ENCODE measurements at regions not wholly inside any gene's neighbourhood (a gene's known extent, or its start where the extent isn't known, plus 50 kb on each side); places are given as distances from the start of the nearest gene placed in this dataset.
A peak's percentile ranks its signal among the peaks of the same experiment; 100 is the strongest.

DNA sequence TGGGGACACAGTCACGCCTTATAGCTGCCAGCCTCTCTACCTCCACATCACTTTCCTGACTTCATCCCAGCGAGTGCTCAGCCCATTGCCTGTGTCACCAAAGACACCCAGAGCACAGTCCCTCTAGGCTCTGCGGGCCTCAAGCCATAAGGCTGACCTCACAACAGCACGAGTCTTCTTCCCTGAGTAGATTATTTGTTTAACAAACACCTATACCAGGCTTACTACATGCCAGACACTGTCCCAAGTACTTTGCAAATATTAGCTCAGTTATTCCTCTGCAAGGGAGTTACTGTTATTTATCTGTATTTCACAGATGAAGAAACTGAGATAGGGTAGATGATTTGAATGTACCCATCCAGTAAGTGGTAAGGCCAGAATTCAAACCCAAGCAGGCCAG lies 504.3 kb downstream of the COG6 start:
- 93% methylated on average over 4 of the region's 4 CpGs for WGBS (ENCODE audit: insufficient coverage)
- H3K27me3 ChIP-seq (ENCODE audit: control insufficient read depth, insufficient read depth, low read length), result no peaks in the 10 kb centered on the region
- H3K9me3 ChIP-seq (ENCODE audit: control insufficient read depth, insufficient read depth, low read length), result no peaks in the 10 kb centered on the region
- H3K4me3 ChIP-seq (ENCODE audit: low read depth, low read length), result no peak overlapping the region
- no peaks in the 10 kb centered on the region for H3K36me3 ChIP-seq (ENCODE audit: control insufficient read depth, insufficient read depth, low read length)
- no peak overlapping the region for H3K27ac ChIP-seq (ENCODE audit: low read depth, low read length)
- DNase-seq (ENCODE audit: low read depth in 4 of 6, low spot score in 6 of 6), result no peak
- H3K4me1 ChIP-seq (ENCODE audit: control insufficient read depth, insufficient read depth, low read length), result no peaks in the 10 kb centered on the region

DNA sequence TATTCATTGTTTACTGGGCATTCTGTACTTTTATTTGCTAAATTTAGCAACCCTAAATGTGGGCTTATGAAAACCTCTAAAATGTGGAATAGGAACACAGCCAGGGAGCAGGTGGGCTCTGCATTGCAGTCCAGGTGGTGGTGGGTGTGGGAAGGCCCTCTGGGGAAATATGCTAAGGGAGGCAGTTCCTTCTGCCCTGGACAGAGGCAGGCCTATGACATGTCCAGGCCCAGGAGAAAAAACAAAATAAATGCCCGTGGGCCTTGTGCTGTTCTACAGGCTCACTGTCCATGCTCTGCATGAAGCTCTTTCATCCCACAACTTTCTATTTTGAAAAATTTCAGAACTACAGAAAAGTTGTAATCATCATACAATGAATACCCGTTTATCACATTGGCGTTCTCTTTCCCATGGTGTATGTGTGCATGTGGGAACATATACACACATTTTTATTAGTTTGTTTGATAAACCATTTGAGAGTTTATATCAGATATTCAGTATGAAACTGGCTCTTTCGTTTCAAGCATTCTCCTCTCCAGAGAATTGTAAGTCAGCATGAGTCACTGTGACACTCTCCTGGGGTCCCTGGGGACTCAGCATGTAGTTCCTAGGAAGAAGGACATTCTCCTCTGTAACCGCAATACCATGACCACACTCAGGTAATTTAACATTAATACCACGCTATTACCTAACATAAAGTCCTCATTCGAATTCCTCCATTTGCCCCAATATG lies 505.3 kb downstream of the COG6 start:
- Histone ChIP-seq H3K36me3 (ENCODE audit: control insufficient read depth, insufficient read depth, low read length) (no peaks in the 10 kb centered on the region), H3K4me3 (ENCODE audit: low read depth, low read length) (no peak overlapping the region), H3K9me3 (ENCODE audit: control insufficient read depth, insufficient read depth, low read length) (no peaks in the 10 kb centered on the region), H3K4me1 (ENCODE audit: control insufficient read depth, insufficient read depth, low read length) (no peaks in the 10 kb centered on the region), H3K27me3 (ENCODE audit: control insufficient read depth, insufficient read depth, low read length) (no peaks in the 10 kb centered on the region), H3K27ac (ENCODE audit: low read depth, low read length) (no peak overlapping the region)
- whole genome bisulfite sequencing (ENCODE audit: insufficient coverage), result 94% methylated on average over 2 of the region's 7 CpGs
- DNase-seq (ENCODE audit: low read depth in 4 of 6, low spot score in 6 of 6), result no peak

DNA sequence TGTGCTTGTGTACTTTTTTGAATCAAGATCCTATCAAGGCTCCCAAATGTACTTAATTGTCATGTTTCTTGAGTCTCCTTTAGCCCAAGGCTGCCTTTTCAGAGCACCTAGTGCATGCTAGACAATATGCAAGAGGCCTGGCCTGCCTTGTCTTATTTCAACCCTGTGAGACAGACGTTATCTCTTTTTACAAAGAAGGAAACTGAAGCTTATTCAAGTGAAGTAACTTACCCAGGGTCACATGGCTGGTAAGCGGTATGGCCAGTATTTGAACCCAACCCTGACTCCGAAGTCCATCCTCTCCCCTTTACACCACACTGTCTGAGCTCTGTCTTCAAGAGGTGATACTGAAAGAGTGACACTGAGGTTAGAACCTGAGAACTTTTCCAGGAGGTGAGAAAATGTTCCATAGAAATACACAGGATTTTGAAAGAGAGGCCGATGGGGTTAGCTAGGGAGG lies 505.1 kb downstream of the FOXO1 start:
- Histone ChIP-seq H3K9me3 (ENCODE audit: control insufficient read depth, insufficient read depth, low read length) (no peaks in the 10 kb centered on the region), H3K4me1 (ENCODE audit: control insufficient read depth, insufficient read depth, low read length) (no peaks in the 10 kb centered on the region), H3K4me3 (ENCODE audit: low read depth, low read length) (no peak overlapping the region), H3K36me3 (ENCODE audit: control insufficient read depth, insufficient read depth, low read length) (no peaks in the 10 kb centered on the region), H3K27ac (ENCODE audit: low read depth, low read length) (no peak overlapping the region), H3K27me3 (ENCODE audit: control insufficient read depth, insufficient read depth, low read length) (no peaks in the 10 kb centered on the region)
- no peak for DNase-seq (ENCODE audit: low read depth in 4 of 6, low spot score in 6 of 6)
- WGBS (ENCODE audit: insufficient coverage), result 63% methylated on average over 1 of the region's 4 CpGs

DNA sequence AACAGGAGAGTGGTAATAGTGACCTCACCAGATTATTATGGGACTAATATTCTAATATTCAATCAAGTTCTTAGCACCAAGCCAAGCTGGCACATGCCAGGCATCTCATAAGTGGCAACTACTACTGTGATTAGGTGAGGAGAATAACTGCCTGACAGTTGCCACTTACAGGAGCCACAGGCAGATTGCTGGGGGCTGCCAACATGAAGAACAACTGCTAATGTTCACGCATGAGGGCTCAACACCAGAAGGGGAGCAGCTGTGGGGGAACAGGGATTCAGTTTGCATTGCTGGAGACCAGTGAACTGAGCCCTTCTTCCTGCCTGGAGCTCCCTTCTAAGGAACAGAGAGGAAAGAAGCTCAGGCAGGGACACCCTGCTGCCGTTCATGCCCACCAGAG lies 504.5 kb downstream of the FOXO1 start:
- no peak overlapping the region for H3K4me3 ChIP-seq (ENCODE audit: low read depth, low read length)
- DNase-seq (ENCODE audit: low read depth in 4 of 6, low spot score in 6 of 6), result peak in 1 of 6 donors; percentile 58
- 86% methylated on average over 2 of the region's 2 CpGs for WGBS (ENCODE audit: insufficient coverage)

DNA sequence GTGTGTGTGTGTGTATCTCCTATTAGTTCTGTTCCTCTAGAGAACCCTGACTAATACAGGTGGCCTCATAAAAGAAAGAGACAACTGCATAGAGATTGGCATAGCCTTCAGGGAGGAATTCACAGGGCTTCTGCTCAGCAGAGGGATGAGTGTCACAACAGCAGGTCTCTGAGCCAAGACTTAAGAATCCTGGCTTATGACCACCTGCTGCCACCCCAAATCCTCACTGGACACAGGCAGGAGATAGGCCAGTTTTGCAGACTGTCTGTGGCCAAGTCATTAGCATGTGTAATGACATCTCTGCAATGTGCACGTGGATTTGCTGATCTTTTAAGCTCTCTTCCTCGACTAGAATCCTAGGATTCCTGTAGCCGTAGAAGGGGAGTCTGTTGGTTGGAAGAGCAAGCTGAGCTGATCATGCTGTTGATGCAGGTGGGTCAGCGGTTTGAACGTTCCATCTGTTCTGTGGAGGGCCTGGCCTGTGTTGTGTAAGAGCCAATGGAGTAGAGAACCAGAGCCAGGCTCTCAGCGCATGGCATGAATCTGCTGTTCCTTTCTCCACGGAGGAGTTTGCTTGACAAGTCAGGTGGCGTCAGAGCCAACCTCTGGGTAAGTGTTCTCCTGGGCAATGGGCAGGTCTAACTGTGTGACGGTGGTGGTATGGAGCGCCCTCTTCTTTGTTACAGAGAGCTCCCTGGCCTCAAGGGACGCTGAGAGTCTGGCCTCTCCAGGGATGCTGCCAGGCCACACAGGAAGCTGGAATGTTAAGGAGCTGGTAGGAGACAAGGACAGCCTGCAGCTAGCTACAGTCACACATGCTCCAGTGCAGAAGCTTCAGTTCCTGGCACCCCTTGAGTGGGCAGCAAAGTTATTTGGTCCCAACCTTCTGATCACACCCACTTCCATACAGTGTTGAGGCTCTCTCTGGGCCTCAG lies 503.1 kb downstream of the FOXO1 start:
- Histone ChIP-seq H3K9me3 (ENCODE audit: control insufficient read depth, insufficient read depth, low read length) (no peaks in the 10 kb centered on the region), H3K4me3 (ENCODE audit: low read depth, low read length) (no peak overlapping the region), H3K36me3 (ENCODE audit: control insufficient read depth, insufficient read depth, low read length) (no peaks in the 10 kb centered on the region), H3K27ac (ENCODE audit: low read depth, low read length) (no peak overlapping the region), H3K4me1 (ENCODE audit: control insufficient read depth, insufficient read depth, low read length) (no peaks in the 10 kb centered on the region), H3K27me3 (ENCODE audit: control insufficient read depth, insufficient read depth, low read length) (no peaks in the 10 kb centered on the region)
- WGBS (ENCODE audit: insufficient coverage), result 89% methylated on average over 11 of the region's 11 CpGs
- no peak for DNase-seq (ENCODE audit: low read depth in 4 of 6, low spot score in 6 of 6)

More for the DNA sequence above, 504.5 kb downstream of the FOXO1 start:
- Histone ChIP-seq H3K27ac (ENCODE audit: low read depth, low read length) (no peak overlapping the region), H3K27me3 (ENCODE audit: control insufficient read depth, insufficient read depth, low read length) (no peaks in the 10 kb centered on the region), H3K9me3 (ENCODE audit: control insufficient read depth, insufficient read depth, low read length) (no peaks in the 10 kb centered on the region), H3K4me1 (ENCODE audit: control insufficient read depth, insufficient read depth, low read length) (no peaks in the 10 kb centered on the region), H3K36me3 (ENCODE audit: control insufficient read depth, insufficient read depth, low read length) (no peaks in the 10 kb centered on the region)

DNA sequence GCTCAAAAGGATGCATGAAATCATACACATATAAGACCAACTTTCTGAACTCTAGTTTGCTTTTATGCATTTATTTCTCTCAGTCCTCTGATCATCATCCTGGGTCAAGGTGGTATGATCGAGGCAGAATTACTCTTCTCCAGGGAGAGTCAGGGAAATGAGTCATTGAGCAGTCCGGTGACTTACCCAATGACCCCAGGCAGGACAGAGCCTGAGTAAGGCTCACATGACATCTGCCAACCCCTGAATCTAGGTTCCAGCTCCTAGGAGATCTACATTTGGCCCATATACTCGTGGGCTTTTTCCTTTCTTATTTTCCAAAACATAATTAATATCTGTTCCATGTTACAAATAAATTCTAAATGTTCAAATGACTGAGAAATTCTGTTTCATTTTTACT lies 502.3 kb downstream of the FOXO1 start:
- DNase-seq (ENCODE audit: low read depth in 4 of 6, low spot score in 6 of 6), result no peak
- Histone ChIP-seq H3K9me3 (ENCODE audit: control insufficient read depth, insufficient read depth, low read length) (no peaks in the 10 kb centered on the region), H3K36me3 (ENCODE audit: control insufficient read depth, insufficient read depth, low read length) (no peaks in the 10 kb centered on the region), H3K4me3 (ENCODE audit: low read depth, low read length) (no peak overlapping the region), H3K4me1 (ENCODE audit: control insufficient read depth, insufficient read depth, low read length) (no peaks in the 10 kb centered on the region), H3K27ac (ENCODE audit: low read depth, low read length) (no peak overlapping the region), H3K27me3 (ENCODE audit: control insufficient read depth, insufficient read depth, low read length) (no peaks in the 10 kb centered on the region)
- 89% methylated on average over 1 of the region's 3 CpGs for WGBS (ENCODE audit: insufficient coverage)

DNA sequence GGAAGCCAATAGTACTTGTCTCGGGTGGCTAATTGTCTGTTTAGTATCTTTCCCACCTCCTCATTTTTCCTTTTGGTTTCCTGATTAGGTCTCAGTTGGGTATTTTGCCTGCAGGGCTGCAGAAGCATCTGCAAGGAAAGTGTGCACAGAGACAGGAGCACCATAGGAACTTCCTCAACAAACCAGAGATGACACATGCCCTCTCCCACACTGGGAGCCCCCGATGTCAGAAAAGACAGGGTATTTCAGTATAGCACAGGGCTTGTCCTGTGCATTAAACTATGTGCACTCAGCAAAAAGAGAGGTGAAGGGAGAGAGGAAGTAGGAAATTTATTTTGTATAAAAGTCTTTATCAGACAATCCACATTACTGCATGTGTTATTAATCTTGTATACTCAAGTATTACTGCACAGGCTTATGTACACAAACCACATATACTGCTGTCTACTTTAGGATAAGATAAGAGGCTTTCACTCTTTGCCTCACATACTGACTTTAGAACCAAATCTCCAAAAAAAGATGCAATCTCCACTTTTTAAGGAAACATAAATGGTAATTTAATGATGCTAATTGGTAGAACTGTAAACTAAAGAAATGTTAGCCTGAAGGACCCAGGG lies 501.0 kb downstream of the FOXO1 start:
- no peaks in the 10 kb centered on the region for H3K27me3 ChIP-seq (ENCODE audit: control insufficient read depth, insufficient read depth, low read length)
- H3K27ac ChIP-seq (ENCODE audit: low read depth, low read length), result no peak overlapping the region
- no peaks in the 10 kb centered on the region for H3K36me3 ChIP-seq (ENCODE audit: control insufficient read depth, insufficient read depth, low read length)
- H3K4me1 ChIP-seq (ENCODE audit: control insufficient read depth, insufficient read depth, low read length), result no peaks in the 10 kb centered on the region
- peak in 1 of 6 donors; percentile 75 for DNase-seq (ENCODE audit: low read depth in 4 of 6, low spot score in 6 of 6)
- no peak overlapping the region for H3K4me3 ChIP-seq (ENCODE audit: low read depth, low read length)
- H3K9me3 ChIP-seq (ENCODE audit: control insufficient read depth, insufficient read depth, low read length), result no peaks in the 10 kb centered on the region
- WGBS (ENCODE audit: insufficient coverage), result no CpG with 5 or more reads among the region's 2 CpGs

DNA sequence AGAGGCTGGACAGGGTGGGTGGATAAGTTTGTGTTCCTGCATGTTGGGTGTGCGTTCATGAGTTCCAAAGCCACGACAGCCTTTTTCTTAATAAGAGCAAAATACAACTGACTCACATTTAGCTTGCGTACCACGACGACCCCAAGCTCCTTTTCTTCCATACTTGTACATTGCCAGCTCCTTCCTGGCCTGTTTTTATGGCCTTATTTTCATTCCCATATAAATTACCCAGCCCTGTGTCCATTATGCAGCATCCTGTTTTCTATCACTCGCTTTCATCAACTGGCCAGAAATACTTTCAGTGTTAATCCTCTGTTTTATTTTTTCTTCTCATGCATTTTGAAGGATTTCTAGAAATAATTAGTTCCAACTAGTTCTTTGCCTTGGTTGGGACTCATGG lies 499.1 kb downstream of the FOXO1 start:
- H3K27ac ChIP-seq (ENCODE audit: low read depth, low read length), result no peak overlapping the region
- H3K4me3 ChIP-seq (ENCODE audit: low read depth, low read length), result no peak overlapping the region
- no peak for DNase-seq (ENCODE audit: low read depth in 4 of 6, low spot score in 6 of 6)
- WGBS (ENCODE audit: insufficient coverage), result 86% methylated on average over 5 of the region's 6 CpGs
- peaks cover 3% of the 10 kb centered on the region for H3K27me3 ChIP-seq (ENCODE audit: control insufficient read depth, insufficient read depth, low read length)
- H3K36me3 ChIP-seq (ENCODE audit: control insufficient read depth, insufficient read depth, low read length), result no peaks in the 10 kb centered on the region
- peaks cover 5% of the 10 kb centered on the region for H3K4me1 ChIP-seq (ENCODE audit: control insufficient read depth, insufficient read depth, low read length)
- no peaks in the 10 kb centered on the region for H3K9me3 ChIP-seq (ENCODE audit: control insufficient read depth, insufficient read depth, low read length)

DNA sequence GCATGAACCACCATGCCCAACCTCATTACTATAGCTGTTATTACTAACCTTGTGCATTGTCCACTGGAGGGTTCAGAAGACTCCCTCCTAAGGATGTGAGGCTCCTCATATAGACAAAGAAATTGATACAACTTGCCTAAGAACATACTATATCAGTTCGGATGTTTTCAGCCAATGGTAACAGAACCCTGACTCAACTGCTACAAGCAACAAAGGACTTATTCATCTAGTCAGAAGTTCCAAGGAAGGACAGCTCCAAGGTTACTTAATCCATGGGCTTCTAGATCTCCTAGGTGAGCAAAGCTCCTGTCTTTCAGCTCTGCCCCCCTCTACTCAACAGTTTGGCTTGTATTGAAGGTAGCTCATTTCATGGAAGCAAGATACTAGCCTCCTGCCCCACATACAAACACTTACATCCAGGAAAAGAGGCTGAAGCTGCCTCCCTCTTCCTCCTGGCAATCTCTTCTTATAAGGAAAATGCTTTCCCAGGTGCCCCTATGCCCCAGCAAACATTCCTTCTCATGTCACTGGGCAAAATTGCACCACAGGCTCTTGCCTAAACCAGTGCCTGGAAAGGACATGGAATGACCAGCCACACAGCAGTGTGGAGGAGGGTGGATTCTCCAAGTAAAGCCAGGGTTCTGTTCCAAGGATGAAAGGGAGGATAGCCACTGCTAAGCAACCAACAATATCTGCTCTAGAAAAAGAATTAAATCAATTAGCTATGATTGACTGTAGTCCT lies 497.8 kb downstream of the FOXO1 start:
- H3K27ac ChIP-seq (ENCODE audit: low read depth, low read length), result no peak overlapping the region
- no peaks in the 10 kb centered on the region for H3K36me3 ChIP-seq (ENCODE audit: control insufficient read depth, insufficient read depth, low read length)
- WGBS (ENCODE audit: insufficient coverage), result 86% methylated on average over 1 of the region's 1 CpG
- H3K27me3 ChIP-seq (ENCODE audit: control insufficient read depth, insufficient read depth, low read length), result peaks cover 4% of the 10 kb centered on the region
- DNase-seq (ENCODE audit: low read depth in 4 of 6, low spot score in 6 of 6), result no peak
- no peaks in the 10 kb centered on the region for H3K9me3 ChIP-seq (ENCODE audit: control insufficient read depth, insufficient read depth, low read length)
- peaks cover 10% of the 10 kb centered on the region for H3K4me1 ChIP-seq (ENCODE audit: control insufficient read depth, insufficient read depth, low read length)
- no peak overlapping the region for H3K4me3 ChIP-seq (ENCODE audit: low read depth, low read length)
